ENCODE measurements at regions not wholly inside any gene's neighbourhood (a gene's known extent, or its start where the extent isn't known, plus 50 kb on each side); places are given as distances from the start of the nearest gene placed in this dataset.

- no peak for DNase-seq
These were observed 764.0 kb upstream of the DPPA4 start for GRCh38 chr3:110101361-110101760.

DNA sequence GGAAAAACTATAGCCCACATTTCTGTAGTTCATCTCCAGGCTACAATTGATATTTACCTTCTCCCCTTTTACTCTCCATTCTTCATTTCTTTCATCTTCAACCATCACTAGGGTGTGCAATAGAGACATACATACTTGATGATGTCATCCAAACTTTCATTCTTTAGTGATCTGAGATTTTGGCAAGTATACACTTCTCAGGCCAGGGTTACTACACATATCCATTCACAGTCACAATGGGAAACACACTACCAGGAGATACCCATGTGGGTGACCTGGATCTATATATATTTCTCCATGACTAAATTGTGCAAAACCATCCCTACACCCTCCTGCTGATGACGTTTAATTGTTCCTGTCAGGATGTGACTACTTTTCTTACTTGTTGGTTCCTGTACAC is 769.5 kb upstream of the DPPA4 start:
- no peak for DNase-seq

- no peak for DNase-seq
These were observed 786.6 kb upstream of the DPPA4 start for GRCh38 chr3:110123946-110124345.

GRCh38 chr3:110126065-110126464 is 788.7 kb upstream of the DPPA4 start:
- DNase-seq = peak in 1 of 2 donors; percentile 3

- DNase-seq = no peak
These were observed 796.6 kb upstream of the DPPA4 start for GRCh38 chr3:110133971-110134370.

DNA sequence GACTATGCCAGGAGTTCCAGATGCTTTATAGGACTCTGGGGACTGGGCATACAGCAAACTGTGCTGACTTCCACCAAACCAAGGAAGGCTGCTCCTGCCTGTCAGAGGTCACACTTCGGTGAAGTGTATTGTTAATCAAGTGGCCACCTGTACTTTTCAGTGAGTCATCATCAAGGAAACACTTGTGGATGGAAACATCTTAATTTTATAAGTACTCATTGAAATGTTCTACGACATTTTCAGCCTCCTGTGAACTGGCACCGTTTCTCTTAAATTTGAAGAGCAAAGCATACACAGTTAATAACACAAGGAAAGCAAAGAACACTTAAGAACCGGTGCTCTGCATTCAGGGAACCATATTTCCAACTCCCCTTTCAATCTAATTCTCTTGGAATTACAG is 801.7 kb upstream of the DPPA4 start:
- DNase-seq = peak; percentile 21 to 42

- DNase-seq = no peak
These were observed 802.5 kb upstream of the DPPA4 start for GRCh38 chr3:110139821-110140220.

DNA sequence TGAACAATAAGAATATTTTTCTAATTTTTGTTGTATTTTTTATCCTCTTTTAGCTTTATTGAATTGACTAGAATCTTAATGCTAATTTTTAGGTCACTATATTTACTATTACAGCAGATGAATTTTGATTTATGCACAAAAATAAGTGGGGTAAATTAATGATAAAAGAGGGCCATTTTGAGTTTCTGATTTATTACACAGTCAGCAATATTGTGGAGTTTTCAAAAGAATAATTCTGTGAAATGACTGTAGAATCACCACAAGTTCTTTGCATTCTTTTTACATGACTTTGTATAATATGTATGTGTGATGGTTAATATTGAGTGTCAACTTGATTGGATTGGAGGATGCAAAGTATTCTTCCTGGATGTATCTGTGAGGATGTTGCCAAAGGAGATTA is 812.4 kb upstream of the DPPA4 start:
- DNase-seq = no peak

GRCh38 chr3:110157221-110157620 is 819.9 kb upstream of the DPPA4 start:
- no peak for DNase-seq

- DNase-seq = no peak
These were observed 827.5 kb upstream of the DPPA4 start for GRCh38 chr3:110164632-110165369.

GRCh38 chr3:110165370-110165743 is 828.0 kb upstream of the DPPA4 start:
- no peak for DNase-seq

- no peak for DNase-seq
These were observed 828.4 kb upstream of the DPPA4 start for GRCh38 chr3:110165753-110166152.

DNA sequence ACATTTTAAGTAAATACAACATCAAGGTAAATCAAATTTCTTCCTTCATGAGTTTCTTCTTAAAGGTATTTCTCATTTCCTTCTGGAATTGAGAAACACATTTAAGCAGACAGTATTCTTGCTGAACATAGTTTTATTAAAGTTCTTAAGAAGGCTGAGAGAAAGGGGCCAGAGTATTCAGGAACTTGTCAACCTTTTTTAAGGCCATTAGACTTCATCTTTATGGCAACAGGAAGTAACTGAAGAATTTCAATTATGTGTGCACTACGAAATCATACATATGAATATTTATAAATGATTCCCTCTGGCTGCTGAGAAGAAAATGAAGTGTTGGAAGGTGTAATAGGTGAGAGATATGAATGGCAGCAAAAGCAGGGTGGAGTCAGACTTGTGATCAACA is 829.4 kb upstream of the DPPA4 start:
- DNase-seq = no peak

DNA sequence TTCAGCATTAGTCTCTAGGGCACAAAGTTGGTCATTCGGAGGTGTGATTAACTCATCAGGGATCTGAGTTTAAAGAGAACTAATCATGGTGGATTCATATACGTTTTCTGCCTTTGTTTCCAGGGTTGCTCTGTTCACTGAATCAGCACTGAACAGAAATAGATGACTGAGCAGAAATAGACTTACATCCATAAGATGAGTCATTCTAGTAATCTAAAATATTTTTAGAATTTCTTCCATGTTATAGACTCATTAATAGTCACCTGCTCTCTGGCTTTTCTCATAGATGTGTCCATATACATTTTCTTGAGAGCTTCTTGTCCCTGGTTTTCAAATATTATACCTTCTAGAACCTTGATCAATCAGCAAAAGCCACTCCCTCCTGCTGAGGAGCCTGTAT is 837.6 kb upstream of the DPPA4 start:
- no peak for DNase-seq

DNA sequence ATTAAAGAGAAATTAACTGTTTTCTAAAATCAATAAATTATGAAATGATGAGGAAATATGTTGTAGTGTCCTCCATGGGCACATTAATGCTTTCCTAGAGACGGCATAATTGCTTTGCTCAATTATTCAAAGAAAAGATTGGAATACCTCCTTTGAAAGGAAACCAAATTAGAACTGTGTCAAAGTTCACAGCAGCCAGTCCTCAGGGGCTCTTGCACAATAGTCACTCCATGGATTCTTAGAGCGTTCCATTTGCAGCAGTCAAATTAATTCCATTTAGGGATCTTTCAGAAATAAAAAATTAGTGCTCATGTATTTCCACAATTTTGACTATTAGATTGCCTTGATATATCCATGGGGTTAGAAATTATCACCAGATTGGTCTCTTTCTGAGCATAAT is 841.6 kb upstream of the DPPA4 start:
- no peak for DNase-seq

- DNase-seq = peak; percentile 60 to 65
These were observed 843.4 kb upstream of the DPPA4 start for GRCh38 chr3:110180733-110181132.

GRCh38 chr3:110181226-110181625 is 843.9 kb upstream of the DPPA4 start:
- DNase-seq = no peak

DNA sequence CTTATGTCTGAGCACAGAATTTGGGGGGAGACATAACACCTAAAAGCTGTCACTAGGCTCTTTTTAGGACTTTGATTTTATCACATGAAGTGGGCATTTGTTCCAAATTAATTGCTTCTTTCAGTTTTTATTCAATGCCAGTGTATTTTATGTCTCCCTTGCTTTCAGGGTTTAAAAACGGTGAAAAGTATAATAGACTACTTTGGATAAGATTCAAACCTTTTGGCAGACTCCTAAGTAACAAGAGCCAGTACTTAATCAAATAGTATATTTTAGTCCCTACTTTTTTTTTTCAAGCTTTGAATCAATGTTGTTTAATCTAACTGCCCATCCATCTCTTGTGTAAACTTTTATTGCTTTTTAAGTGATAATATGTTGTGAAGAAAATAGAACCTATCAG is 847.2 kb upstream of the DPPA4 start:
- DNase-seq = no peak

GRCh38 chr3:110193074-110193473 is 855.7 kb upstream of the DPPA4 start:
- DNase-seq = no peak

GRCh38 chr3:110198717-110199587 is 861.6 kb upstream of the DPPA4 start:
- no peak for DNase-seq

DNA sequence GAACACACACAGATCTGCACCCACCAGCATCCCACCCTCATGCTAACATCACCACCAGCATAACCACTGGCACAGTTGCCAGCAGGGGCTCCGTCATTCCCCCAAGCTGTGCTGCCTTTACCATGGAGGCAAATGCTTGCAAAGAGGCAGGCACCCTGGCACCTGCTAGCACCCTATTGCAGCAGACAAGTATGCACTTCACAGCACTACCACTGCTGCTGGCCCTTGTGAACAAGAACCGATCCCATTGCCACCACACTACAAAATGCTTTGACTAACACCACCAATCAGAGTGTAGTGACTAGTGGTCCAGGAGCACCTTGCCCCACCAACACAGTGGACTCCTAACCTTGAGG is 862.2 kb upstream of the DPPA4 start:
- DNase-seq = no peak

DNA sequence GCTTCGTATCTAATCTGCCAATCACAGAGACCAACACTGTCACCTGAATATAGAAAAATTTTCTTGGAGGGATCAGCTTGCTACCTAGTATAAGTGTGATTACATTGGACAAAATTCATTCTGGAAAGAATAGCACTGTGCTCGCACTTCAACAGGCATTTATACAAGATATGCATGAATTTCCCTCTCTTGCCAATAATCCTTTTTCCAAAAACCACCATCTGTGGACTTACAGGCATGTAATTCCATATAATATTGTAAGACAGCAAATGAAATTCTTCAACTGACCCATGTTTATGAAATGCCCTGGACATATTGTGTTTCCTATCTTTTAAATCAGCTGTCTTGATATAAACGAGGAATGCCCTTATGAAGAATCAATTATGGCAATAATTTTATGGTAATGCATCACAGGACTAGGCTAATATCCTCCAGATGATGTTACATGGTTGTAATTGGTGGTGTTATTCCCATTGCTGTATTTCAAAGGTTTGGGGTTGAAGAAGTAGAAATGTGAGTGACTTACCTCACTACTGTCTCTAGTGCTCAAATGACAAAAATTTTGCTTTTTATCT is 861.4 kb upstream of the NECTIN3 start:
- no peak for DNase-seq

GRCh38 chr3:110226645-110227044 is 845.0 kb upstream of the NECTIN3 start:
- no peak for DNase-seq
